Activated gamma-delta T cell (primary cell): ENCODE measurements at regions not wholly inside any gene's neighbourhood (a gene's known extent, or its start where the extent isn't known, plus 50 kb on each side); places are given as distances from the start of the nearest gene placed in this dataset.
"Not testable (repeated sequence)": the region's sequence is repeated elsewhere in the genome, so short reads cannot be mapped to it uniquely, and the experiment has no call there.

ENCODE experiments used
- DNase-seq: peaks from one replicate; lab custom pipeline; 2025; lab: John Stamatoyannopoulos, UW

DNA sequence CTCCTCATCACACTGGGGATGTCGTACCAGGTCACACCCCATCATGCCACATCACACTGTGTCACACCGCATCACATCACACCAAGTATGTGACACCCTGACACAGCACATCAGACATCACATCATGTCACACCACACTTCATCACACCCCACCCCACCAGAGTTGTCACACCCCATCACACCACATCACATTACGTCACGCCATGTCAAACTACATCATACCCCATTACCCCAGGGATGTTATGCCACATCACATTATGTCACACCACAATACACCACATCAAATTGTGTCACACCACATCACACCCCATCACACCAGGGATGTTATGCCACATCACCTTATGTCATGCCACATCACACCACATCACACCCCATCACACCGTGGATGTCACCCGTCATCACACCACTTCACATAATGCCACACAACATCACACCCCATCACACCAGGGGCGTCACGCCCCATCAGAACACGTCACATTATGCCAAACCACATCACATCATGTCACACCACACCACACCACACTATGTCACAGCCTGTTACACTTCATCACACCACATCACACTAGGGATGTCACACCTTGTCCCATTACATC is 133.6 kb downstream of the TMEM121 start:
- no peak for DNase-seq

DNA sequence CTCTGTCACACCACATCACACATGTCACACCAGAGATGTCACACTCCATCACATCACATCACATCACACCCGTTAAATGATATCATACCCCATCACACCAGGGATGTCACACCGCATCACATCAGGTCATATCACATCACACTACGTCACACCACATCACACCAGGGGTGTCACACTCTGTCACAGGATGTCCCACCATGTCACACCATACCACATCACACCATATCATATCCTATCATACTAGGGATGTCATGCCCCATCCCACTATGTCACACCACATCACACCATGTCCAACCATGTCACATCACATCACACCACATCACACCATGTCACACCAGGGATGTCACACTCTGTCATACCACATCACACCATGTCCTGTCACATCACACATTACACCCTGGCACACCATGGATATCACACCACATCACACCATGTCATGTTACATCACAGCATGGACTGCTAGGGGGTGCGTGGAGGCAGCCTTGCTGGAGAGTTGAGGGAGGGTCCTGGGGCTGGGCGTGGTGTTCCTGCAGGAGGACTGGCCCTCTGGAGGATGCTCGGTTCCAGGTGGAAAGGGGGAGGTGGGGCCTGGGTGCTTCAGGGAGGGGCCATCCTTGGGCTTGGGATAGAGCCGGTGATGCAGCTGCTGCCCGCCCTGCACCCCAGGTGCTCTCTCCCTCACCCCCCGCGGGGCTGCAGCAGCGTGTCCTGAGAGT is 134.6 kb downstream of the TMEM121 start:
- no peak for DNase-seq

DNA sequence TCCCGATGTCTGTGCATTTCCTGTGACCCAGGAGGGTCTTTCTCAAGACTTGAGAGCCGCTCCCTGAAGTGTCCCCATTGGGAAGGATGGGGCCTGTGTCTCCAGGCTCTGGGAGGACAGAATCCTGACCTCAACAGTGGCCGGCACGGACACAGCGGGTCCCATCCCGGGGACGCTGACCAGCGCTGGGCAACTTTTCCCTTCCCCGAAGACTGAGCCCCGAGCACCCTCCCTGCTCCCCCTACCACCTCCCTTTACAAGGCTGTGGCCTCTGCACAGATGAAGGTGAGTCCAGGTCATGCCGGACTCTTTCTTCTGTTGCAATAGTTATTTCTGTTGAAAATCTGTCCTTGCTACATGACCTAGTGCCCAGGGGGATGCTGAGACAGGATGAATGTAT is 135.7 kb downstream of the TMEM121 start:
- DNase-seq, result not testable (repeated sequence)

DNA sequence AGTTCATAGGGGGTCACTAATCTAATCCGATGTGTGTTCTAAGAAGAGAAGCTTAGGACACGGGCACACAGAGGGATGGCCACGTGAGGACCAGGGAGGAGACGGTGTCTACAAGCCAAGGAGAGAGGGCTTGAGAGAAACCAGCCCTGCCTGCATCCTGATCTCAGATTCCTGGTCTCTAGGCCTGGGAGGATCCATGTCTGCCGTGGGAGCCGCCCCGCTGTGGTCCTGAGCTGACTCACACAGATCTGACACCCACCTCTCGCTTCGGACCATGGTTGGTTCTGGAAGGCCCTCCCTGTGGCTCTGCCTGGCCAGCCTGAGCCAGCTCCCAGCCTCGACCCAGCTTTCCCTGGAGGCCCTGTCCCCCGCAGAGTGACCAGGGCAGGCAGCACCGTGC is 136.2 kb downstream of the TMEM121 start:
- DNase-seq, result not testable (repeated sequence)

DNA sequence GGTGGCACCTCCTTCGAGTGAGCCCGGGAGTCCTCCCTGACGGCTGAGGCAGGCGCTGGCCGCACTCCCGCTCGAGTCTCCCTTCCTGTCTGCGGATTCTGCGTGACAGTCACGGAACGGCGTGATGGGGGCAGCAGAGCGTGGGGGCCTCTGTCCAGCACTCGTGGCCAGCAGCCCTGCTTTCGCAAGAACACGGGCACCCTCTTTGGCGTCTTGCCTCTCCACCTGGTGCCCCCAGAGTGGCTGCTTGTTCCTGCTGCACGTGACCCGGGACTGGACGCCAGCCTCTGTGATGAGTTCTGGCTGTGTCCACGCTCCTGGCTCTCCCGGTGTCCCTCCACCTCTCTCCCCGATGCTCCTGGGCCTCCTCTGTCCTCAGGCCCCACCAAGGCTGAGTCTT is 136.9 kb downstream of the TMEM121 start:
- not testable (repeated sequence) for DNase-seq

DNA sequence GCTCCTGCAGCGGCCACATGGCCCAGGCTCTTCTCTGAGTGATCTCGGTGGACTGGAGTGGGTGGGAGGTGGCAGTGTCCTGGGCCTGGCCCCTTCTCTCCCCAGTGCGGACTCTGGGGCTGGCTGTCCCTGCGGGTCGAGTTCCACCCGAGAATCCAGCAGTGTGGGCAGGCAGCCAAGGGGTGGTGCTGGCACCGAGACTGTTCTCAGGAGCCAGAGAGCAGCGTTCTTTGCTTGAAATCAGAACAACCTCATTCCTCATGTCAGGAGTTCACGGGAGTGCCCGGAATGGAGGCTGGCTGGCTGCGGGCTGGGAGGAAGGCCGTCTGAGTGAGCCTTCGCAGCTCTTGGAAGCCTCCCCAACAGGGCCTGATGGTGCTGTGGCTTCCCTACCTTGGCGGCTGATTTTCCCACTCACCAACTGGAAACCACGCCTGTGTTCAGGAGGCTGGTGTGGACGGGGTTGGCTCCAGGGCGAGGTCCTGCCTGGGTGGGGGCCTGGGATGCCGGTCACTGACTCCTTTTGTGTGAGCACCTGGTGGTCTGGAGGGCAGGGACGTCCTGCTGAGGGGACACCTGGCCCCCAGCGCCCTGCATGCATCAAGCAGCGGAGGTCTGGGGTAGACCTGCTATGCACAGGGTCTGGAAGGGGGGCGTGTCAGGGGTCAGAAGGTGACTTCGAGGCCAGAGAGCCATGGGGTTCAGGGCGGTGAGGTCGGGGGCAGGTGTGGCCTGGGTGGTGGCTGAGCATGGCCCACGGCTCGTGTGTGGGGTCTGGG is 137.6 kb downstream of the TMEM121 start:
- DNase-seq, result not testable (repeated sequence)

DNA sequence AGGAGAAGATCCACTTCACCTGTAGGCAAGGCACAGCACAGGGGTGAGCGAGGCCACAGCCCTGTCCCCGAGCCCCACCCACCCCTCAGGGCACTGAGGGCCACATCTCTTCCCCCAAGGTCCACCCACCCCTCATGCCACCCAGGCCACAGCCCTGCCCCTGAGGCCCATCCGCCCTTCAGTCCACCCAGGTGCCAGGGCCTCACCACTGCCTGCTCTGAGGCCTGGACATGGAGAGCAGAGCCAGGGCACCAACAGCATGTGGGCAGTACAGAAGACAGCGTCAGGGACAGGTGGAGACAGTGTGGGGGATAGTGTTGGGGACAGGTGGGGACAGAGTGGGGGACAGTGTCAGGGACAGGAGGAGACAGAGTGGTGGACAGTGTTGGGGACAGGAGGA is 138.3 kb downstream of the TMEM121 start:
- DNase-seq, result no peak

DNA sequence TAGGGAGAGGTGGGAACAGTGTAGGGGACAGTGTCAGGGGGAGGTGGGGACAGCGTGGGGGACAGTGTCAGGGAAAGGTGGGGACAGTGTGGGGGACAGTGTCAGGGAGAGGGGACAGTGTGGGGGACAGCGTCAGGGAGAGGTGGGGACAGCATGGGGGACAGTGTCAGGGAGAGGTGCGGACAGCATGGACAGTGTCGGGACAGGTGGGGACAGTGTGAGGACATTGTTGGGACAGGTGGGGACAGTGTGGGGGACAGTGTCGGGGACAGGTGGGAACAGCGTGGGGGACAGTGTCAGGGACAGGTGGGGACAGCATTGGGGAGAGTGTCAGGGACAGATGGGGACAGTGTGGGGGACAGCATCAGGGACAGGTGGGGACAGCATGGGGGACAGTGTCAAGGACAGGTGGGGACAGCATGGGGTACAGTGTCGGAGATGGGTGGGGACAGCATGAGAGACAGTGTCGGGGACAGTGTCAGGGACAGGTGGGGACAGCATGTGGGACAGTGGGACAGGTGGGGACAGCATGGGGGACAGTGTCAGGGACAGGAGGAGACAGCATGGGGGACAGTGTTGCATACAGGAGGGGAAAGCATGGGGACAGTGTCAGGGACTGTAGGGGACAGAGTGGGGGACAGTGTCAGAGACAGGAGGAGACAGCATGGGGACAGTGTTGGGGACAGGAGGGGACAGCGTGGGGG is 139.0 kb downstream of the TMEM121 start:
- DNase-seq, result no peak

DNA sequence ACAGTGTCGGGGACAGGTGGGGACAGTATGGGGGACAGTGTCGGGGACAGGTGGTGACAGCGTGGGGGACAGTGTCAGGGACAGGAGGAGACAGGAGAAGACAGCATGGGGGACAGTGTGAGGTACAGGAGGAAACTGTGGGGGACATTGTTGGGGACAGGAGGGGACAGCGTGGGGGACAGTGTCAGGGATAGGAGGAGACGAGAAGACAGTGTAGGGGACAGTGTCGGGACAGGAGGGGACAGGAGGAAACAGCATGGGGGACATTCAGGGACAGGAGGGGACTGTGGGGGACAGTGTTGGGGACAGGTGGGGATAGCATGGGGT is 139.5 kb downstream of the TMEM121 start:
- no peak for DNase-seq

DNA sequence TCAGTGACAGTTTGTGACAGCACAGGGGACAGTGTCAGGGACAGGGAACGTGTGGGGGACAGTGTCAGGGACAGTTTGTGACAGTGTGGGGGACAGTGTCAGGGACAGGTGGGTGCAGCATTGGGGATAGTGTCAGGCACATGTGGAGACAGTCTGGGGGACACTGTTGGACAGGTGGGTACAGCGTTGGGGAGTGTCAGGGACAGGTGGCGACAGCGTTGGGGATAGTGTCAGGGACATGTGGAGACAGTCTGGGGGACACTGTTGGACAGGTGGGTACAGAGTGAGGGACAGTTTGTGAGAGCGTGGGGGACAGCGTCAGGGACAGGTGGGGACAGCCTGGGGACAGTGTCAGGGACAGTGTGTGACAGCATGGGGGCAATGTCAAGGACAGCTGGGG is 140.0 kb downstream of the TMEM121 start:
- no peak for DNase-seq

DNA sequence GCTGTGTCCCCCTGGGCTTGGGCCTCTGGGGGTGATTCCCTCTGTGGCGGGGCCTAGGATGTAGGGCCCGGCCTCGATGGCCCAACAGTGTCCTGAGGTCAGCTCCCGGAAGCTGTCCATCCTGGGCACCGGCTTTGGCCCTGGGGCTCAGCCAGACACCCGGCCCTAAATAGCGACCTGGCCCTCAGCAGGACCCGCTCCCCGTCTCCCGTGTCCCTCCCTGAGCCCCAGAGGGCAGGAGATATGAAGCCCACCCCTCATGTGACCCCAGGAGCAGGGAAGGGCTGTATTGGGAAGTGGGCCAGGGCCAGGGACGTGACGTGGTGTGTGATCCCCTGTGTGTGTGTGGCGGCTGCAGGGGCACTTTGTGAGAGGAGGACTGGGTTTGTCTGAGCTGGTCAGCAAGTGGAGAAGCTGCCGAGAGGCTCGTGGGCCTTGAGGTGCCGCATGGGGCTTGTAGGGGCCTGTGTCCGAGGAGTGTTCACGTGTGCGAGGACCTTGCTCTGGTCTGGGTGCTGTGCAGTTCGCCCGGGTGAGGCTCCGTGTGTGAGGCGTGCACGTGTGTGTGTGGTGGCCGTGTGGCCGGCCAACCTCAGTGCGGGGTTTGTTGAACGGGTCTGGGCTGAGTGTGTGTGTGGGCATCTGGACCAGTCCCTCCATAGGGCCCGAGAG is 140.7 kb downstream of the TMEM121 start:
- DNase-seq, result not testable (repeated sequence)

DNA sequence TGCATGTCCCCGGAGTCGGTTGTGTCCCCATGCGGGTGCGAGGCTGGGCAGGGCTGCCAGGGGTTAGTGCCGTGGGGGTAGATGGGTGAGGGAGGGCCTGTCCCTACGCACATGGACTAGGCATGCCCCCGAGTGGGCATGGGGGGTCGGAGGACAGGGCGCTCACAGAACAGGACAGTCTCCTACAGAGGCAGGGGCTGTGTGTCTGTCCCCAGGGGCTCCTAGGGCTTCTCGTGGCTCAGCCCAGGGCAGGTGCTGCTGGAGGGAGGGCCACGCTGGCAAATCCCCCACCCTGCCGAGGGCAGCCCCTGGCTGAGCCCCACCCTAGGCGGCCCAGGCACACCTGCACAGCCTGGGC is 141.3 kb downstream of the TMEM121 start:
- not testable (repeated sequence) for DNase-seq

DNA sequence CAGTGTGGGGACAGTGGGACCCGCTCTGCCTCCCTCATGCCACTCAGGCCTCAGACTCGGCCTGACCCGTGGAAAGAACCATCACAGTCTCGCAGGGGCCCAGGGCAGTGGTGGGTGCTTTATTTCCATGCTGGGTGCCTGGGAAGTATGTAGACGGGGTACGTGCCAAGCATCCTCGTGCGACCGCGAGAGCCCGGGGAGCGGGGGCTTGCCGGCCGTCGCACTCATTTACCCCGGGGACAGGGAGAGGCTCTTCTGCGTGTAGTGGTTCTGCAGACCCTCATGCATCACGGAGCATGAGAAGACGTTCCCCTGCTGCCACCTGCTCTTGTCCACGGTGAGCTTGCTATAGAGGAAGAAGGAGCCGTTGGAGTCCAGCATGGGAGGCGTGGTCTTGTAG is 141.6 kb downstream of the TMEM121 start:
- not testable (repeated sequence) for DNase-seq

DNA sequence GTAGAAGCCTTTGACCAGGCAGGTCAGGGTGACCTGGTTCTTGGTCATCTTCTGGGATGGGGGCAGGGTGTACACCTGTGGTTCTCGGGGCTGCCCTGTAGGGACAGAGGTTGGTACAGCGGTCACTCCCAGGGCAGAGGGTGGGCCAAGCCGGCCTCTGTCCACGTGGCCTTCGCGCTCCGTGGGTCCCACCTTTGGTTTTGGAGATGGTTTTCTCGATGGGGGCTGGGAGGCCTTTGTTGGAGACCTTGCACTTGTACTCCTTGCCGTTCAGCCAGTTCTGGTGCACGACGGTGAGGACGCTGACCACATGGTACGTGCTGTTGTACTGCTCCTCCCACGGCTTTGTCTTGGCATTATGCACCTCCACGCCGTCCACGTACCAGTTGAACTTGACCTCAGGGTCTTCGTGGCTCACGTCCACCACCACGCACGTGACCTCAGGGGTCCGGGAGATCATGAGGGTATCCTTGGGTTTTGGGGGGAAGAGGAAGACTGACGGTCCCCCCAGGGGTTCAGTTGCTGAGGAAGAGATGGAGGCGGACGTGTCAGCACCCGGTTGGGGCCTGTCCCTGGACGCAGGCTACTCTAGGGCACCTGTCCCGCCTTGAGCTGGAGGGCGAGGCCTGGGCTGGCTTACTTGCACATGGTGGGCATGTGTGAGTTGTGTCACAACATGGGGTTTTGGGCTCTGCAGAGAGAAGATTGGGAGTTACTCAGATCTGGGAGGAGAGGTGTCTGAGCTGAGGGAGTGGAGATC is 142.3 kb downstream of the TMEM121 start:
- DNase-seq, result not testable (repeated sequence)

DNA sequence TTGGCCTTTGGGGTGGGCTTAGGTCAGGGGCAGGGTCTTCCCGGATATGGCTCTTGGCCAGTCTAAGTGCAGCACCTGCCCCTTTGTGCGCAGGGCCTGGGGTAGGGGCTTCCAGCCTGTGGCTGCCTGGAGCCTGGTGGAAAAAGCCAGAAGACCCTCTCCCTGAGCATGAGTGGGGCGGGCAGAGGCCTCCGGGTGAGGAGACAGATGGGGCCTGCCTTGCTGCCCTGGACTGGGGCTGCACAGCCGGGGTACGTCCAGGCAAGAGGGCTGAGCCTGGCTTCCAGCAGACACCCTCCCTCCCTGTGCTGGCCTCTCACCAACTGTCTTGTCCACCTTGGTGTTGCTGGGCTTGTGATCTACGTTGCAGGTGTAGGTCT is 142.8 kb downstream of the TMEM121 start:
- DNase-seq, result not testable (repeated sequence)

DNA sequence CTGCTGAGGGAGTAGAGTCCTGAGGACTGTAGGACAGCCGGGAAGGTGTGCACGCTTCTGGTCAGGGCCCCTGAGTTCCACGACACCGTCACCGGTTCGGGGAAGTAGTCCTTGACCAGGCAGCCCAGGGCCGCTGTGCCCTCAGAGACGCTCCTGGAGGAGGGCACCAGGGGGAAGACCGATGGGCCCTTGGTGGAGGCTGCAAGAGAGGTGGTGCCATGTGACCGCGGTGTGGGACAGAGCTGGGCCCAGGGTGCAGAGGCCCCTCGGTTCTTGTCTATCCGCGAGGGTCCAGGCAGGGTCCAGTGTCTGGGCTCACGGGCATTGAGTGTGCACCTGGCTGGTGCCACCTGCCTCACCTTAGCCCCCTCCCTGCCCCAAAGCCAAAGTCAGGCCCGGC is 143.3 kb downstream of the TMEM121 start:
- DNase-seq, result not testable (repeated sequence)

DNA sequence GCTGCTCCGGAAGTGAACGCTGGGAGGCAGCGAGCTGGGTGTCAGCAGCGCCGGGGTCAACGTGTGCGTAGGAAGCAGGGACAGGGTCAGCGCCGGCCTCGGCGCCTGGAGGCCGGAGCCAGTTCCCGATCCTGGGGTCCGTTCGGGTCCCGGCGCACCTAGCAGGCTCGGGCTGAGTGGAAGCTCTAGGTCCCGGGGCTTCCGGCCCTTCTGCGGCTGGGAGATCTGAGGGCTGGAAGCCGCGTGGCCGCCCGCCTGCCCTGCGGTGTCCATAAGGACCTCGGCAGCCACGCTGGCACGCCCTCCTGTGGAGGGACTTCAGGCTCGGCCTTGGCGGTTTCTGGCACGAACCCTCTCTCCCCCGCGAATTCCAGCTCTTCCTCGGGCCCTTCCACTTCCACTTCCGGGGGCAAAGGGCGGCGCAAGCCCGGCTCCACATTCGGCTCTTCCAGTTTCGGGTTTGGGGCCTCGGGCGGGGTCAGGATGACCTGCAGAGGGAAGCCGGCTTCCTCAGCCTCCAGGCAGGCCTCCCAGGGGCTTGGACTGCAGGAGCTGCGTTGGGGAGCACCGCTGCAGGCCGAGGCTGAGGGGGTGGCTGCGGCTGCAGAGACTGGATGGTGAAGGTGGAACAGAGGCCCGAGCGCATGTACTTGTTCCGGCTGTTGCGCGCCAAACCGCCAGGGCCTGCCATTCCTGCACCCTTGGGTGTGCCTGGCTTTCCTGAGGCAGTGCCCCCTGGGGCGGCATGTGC is 146.2 kb downstream of the TMEM121 start:
- not testable (repeated sequence) for DNase-seq

DNA sequence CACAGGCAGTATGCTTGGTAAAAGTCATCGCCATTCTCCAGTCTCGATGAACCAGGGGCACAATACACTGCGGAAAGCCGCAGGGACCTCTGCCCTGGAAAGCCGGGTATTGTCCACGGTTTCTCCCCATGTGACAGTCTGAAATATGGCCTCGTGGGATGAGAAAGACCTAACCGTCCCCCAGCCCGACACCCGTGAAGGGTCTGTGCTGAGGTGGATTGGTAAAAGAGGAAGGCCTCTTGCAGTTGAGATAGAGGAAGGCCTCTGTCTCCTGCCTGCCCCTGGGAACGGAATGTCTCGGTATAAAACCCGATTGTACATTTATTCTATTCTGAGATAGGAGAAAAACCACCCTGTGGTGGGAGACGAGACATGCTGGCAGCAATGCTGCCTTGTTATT is 149.1 kb downstream of the TMEM121 start:
- DNase-seq, result not testable (repeated sequence)

DNA sequence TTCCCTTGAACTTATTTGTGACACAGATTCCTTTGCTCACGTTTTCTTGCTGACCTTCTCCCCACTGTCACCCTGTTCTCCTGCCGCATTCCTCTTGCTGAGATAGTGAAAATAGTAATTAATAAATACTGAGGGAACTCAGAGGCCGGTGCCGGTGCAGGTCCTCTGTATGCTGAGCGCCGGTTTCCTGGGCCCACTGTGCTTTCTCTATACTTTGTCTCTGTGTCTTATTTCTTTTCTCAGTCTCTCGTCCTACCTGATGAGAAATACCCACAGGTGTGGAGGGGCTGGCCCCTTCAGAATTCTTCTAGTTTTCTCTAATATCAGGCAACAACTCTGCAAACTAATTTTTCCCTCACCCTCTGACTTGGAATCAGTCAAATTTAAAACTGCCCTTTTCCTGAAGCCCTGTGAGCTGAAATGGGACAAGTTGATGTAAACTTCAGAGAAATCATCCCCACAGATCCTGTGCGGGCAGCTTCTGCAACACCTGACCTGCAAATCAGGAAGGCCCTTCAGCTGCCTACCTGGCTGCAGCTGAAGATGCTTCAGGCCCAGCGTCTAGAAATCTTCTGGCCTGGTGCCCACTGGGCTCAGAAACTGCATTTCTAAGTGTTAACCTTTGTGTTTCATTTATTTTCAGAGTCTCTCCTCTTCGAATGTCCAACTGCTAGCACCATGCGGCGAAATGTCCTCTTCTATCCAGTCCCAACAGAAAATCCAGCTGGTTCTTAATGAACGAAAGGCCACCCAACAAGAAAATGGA is 149.7 kb downstream of the TMEM121 start:
- not testable (repeated sequence) for DNase-seq

DNA sequence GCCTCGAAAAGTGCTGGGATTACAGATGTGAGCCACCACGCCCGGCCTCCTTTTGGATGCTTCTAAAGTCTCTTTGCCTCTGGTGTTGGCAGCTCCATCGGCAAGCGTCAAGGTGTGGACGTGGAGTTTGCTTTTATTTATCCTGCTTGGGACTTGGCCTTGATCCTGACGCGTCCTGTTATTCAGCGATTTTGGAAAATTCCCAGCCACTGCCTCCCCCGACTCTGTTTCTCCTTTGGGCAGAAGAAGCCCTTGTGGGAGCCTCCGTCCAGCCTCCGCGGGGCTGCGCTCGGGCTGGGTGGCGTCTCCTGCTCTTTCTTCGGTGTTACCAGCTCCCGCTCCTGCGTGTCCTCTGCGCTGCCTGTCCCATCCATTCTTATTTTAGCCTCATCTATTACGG is 151.7 kb downstream of the TMEM121 start:
- DNase-seq, result not testable (repeated sequence)
